GM23338 (cell line): ENCODE measurements at regions not wholly inside any gene's neighbourhood (a gene's known extent, or its start where the extent isn't known, plus 50 kb on each side); places are given as distances from the start of the nearest gene placed in this dataset.
A peak's percentile ranks its signal among the peaks of the same experiment; 100 is the strongest.

Experiments used
- ATAC-seq: fragments of 200-7000 bp; cut with Tn5 transposase; 3 replicates; pipeline ENCODE4 v1.9.1; 2020
- DNase-seq: peaks from one replicate; pipeline ENCODE4 v3.0.0-alpha.2; 2015; ENCODE audit warnings: low spot score
- H2AFZ ChIP-seq: fragments of 200-600 bp; sonication (generic); 2 replicates; pipeline ENCODE4 v1.8.0; 2016; ENCODE audit warnings: antibody characterized with exemption, mild to moderate bottlenecking, moderate library complexity
- H3F3A ChIP-seq: fragments of 200-600 bp; sonication (generic); replicated peaks from 2 replicates; pipeline ENCODE4 v1.8.0; 2017; ENCODE audit warnings: antibody characterized with exemption, mixed run types, low read depth
- H3K27ac ChIP-seq: fragments of 200-600 bp; sonication (generic); 2 replicates; pipeline ENCODE4 v1.6.1; 2016; ENCODE audit warnings: low read depth
- H3K27me3 ChIP-seq: fragments of 200-600 bp; sonication (generic); 2 replicates; pipeline ENCODE4 v1.8.0; 2016; ENCODE audit warnings: mild to moderate bottlenecking, mixed run types, moderate library complexity; ENCODE audit not compliant: insufficient read depth
- H3K36me3 ChIP-seq: fragments of 200-600 bp; sonication (generic); 2 replicates; pipeline ENCODE4 v1.8.0; 2016; ENCODE audit warnings: mild to moderate bottlenecking; ENCODE audit not compliant: insufficient read depth
- H3K4me1 ChIP-seq: fragments of 200-600 bp; sonication (generic); 2 replicates; pipeline ENCODE4 v1.8.0; 2016; ENCODE audit warnings: mild to moderate bottlenecking, moderate library complexity; ENCODE audit not compliant: insufficient read depth
- H3K4me2 ChIP-seq: fragments of 200-600 bp; sonication (generic); 2 replicates; pipeline ENCODE4 v1.7.1; 2017; ENCODE audit warnings: mixed run types
- H3K4me3 ChIP-seq: fragments of 200-600 bp; sonication (generic); 2 replicates; pipeline ENCODE4 v1.6.1; 2016; ENCODE audit warnings: mixed run types
- H3K79me2 ChIP-seq: fragments of 200-600 bp; sonication (generic); replicated peaks from 2 replicates; pipeline ENCODE4 v1.8.0; 2017; ENCODE audit warnings: mild to moderate bottlenecking; ENCODE audit not compliant: insufficient read depth
- H3K9me2 ChIP-seq: fragments of 200-600 bp; sonication (generic); 2 replicates; pipeline ENCODE4 v1.8.0; 2017; ENCODE audit not compliant: insufficient read depth
- H4K20me1 ChIP-seq: fragments of 200-600 bp; sonication (generic); replicated peaks from 2 replicates; pipeline ENCODE4 v1.8.0; 2017; ENCODE audit warnings: mild to moderate bottlenecking; ENCODE audit not compliant: insufficient read depth
- H3K27ac Mint-ChIP-seq: 2 replicates; pipeline ENCODE4 v1.8.0; 2020; ENCODE audit warnings: inconsistent platforms, mild to moderate bottlenecking, moderate library complexity, mixed read lengths
- H3K27me3 Mint-ChIP-seq: 3 replicates; pipeline ENCODE4 v1.8.0; 2022; ENCODE audit warnings: low read depth, mild to moderate bottlenecking, moderate library complexity, mixed read lengths, inconsistent platforms; ENCODE audit not compliant: insufficient read depth, poor library complexity
- H3K36me3 Mint-ChIP-seq: 3 replicates; pipeline ENCODE4 v1.8.0; 2021; ENCODE audit warnings: low read depth, mild to moderate bottlenecking, inconsistent platforms, moderate library complexity, mixed read lengths
- H3K4me1 Mint-ChIP-seq: 3 replicates; pipeline ENCODE4 v1.8.0; 2020; ENCODE audit warnings: mild to moderate bottlenecking, inconsistent platforms, mixed read lengths
- H3K4me3 Mint-ChIP-seq: 3 replicates; pipeline ENCODE4 v1.8.0; 2021; ENCODE audit warnings: moderate library complexity, mild to moderate bottlenecking, inconsistent platforms, mixed read lengths
- H3K9me3 Mint-ChIP-seq: 3 replicates; pipeline ENCODE4 v1.8.0; 2020; ENCODE audit warnings: moderate library complexity, mild to moderate bottlenecking, inconsistent platforms, mixed read lengths
- CTCF ChIP-seq, 2 experiments: fragments of 200-600 bp in 1 of 2; sonication (generic) in 1 of 2; conservative IDR thresholded peaks; 2 replicates each; pipeline versions ENCODE4 v1.5.1 to v1.6.1; 2016 to 2017; ENCODE audit warnings: antibody characterized with exemption in 2 of 2, low read depth in 2 of 2, mild to moderate bottlenecking in 2 of 2, moderate library complexity in 1 of 2
- EZH2 ChIP-seq: fragments of 200-600 bp; sonication (generic); IDR thresholded peaks from one replicate; pipeline ENCODE4 v1.8.0; 2017; ENCODE audit warnings: antibody characterized with exemption, mild to moderate bottlenecking, low read depth; ENCODE audit not compliant: unreplicated experiment
- EZH2phosphoT487 ChIP-seq: fragments of 200-600 bp; sonication (generic); IDR thresholded peaks from one replicate; pipeline ENCODE4 v1.8.1; 2018; ENCODE audit warnings: antibody characterized with exemption; ENCODE audit not compliant: unreplicated experiment
- JUNB ChIP-seq: IDR thresholded peaks from one replicate; pipeline ENCODE4 v1.6.1; 2016; ENCODE audit warnings: antibody characterized with exemption; ENCODE audit not compliant: unreplicated experiment
- POLR2AphosphoS5 ChIP-seq: IDR thresholded peaks from 2 replicates; pipeline ENCODE4 v1.6.1; 2016; ENCODE audit warnings: antibody characterized with exemption, low read depth
- REST ChIP-seq: IDR thresholded peaks from one replicate; pipeline ENCODE4 v1.6.1; 2018; ENCODE audit warnings: antibody characterized with exemption; ENCODE audit not compliant: unreplicated experiment
- STAT1 ChIP-seq: IDR thresholded peaks from one replicate; pipeline ENCODE4 v1.6.1; 2016; ENCODE audit warnings: antibody characterized with exemption; ENCODE audit not compliant: unreplicated experiment
- ZNF114 ChIP-seq: fragments of 250-450 bp; sonication (Bioruptor Pico); IDR thresholded peaks from 2 replicates; pipeline ENCODE4 v1.5.0; 2020; ENCODE audit warnings: mild to moderate bottlenecking, moderate library complexity
- ZNF331 ChIP-seq: fragments of 250-450 bp; sonication (Bioruptor Pico); IDR thresholded peaks from 2 replicates; pipeline ENCODE4 v1.5.0; 2020; ENCODE audit warnings: low read depth, mild to moderate bottlenecking, moderate library complexity
- TF ChIP-seq, protein P1 (sequence below): IDR thresholded peaks from 2 replicates; pipeline ENCODE4 v1.6.1; 2016; ENCODE audit warnings: antibody characterized with exemption

- Mint-ChIP-seq H3K27ac (no peak overlapping the region), H3K9me3 (peaks cover 6% of the 10 kb centered on the region; the same call in 1 of the 3 replicates), H3K4me1 (no peaks in the 10 kb centered on the region; the same call in 2 of the 3 replicates), H3K27me3 (peaks cover 14% of the 10 kb centered on the region), H3K36me3 (no peaks in the 10 kb centered on the region), H3K4me3 (no peak overlapping the region)
- Histone ChIP-seq H2AFZ (no peak overlapping the region), H4K20me1 (no peaks in the 10 kb centered on the region), H3K4me2 (no peak overlapping the region), H3K27me3 (no peaks in the 10 kb centered on the region), H3K4me1 (no peaks in the 10 kb centered on the region), H3K79me2 (no peaks in the 10 kb centered on the region), H3K36me3 (no peaks in the 10 kb centered on the region), H3K27ac (no peak overlapping the region), H3F3A (no peaks in the 10 kb centered on the region), H3K9me2 (no peaks in the 10 kb centered on the region), H3K4me3 (no peak overlapping the region)
- DNase-seq (no peak), ATAC-seq (no peak)
- no peak for TF ChIP-seq ZNF331
- 0 out of 4 replicates have a peak, but pooled peaks of 1 of the 2 experiments have one; percentile 10 for TF ChIP-seq CTCF (conservative IDR thresholded peaks at IDR 0.05; ENCODE audit: low read depth in 2 of 2)
- no peak for TF ChIP-seq ZNF114 (CRISPR knock-in tag)
- TF ChIP-seq, protein P1, sequence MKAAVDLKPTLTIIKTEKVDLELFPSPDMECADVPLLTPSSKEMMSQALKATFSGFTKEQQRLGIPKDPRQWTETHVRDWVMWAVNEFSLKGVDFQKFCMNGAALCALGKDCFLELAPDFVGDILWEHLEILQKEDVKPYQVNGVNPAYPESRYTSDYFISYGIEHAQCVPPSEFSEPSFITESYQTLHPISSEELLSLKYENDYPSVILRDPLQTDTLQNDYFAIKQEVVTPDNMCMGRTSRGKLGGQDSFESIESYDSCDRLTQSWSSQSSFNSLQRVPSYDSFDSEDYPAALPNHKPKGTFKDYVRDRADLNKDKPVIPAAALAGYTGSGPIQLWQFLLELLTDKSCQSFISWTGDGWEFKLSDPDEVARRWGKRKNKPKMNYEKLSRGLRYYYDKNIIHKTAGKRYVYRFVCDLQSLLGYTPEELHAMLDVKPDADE, result no peak
Observed at GRCh38 chr16:11404603-11405002, 59.3 kb downstream of the RMI2 start.

GRCh38 chr16:11405331-11406176 lies 60.3 kb downstream of the RMI2 start:
- H3K27me3 ChIP-seq, result no peaks in the 10 kb centered on the region
- peak; percentile 87 for DNase-seq
- H3K27ac ChIP-seq, result no peak overlapping the region
- peaks cover 11% of the 10 kb centered on the region for H3K27me3 Mint-ChIP-seq
- no peaks in the 10 kb centered on the region for H3K79me2 ChIP-seq
- no peaks in the 10 kb centered on the region for H4K20me1 ChIP-seq
- H3K9me2 ChIP-seq, result no peaks in the 10 kb centered on the region
- no peak overlapping the region for H3K27ac Mint-ChIP-seq
- H3K4me2 ChIP-seq, result no peak overlapping the region
- H3K4me1 ChIP-seq, result no peaks in the 10 kb centered on the region
- H3K9me3 Mint-ChIP-seq, result peaks cover 6% of the 10 kb centered on the region; the same call in 1 of the 3 replicates
- no peaks in the 10 kb centered on the region for H3K36me3 ChIP-seq
- no peaks in the 10 kb centered on the region; the same call in 2 of the 3 replicates for H3K4me1 Mint-ChIP-seq
- H3K4me3 Mint-ChIP-seq, result no peak overlapping the region; the same call in 2 of the 3 replicates
- no peaks in the 10 kb centered on the region for H3K36me3 Mint-ChIP-seq
- H3K4me3 ChIP-seq, result no peak overlapping the region
- H3F3A ChIP-seq, result no peaks in the 10 kb centered on the region
- H2AFZ ChIP-seq, result no peak overlapping the region
- peak; percentile 40 for ATAC-seq
- no peak for TF ChIP-seq EZH2
- no peak for TF ChIP-seq EZH2phosphoT487
- no peak for TF ChIP-seq ZNF331
- TF ChIP-seq REST, result no peak
- no peak for TF ChIP-seq STAT1
- no peak for TF ChIP-seq JUNB
- TF ChIP-seq POLR2AphosphoS5, result no peak
